ENCODE measurements at regions not wholly inside any gene's neighbourhood (a gene's known extent, or its start where the extent isn't known, plus 50 kb on each side); places are given as distances from the start of the nearest gene placed in this dataset.

DNA sequence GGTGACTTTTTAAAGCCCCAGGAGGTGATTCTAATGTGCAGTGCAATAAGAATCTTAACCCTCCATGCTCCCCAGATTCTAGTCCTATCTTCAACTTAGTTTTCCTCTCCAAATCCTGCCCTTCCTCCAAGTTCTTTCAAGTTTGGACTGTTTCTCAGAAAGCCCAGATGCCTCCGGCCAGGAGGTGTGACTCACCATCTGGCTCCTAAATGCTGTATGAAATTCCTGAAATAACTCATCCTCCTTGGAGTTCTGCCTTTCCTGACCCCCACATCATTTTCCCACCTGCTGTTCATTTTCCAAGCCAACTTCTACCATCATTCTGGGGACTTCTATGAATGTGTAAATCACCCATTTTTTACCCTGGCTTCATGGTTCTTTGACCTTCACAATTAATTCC lies 118.2 kb upstream of the NOL4 start:
- Histone ChIP-seq H3K9ac (replicated peaks; ENCODE audit: extremely low read depth, insufficient read depth, low read length) (no peak overlapping the region), H3K27ac (ENCODE audit: insufficient read depth, low read depth, low read length) (no peak overlapping the region), H3K4me1 (ENCODE audit: control insufficient read depth, extremely low read depth, insufficient read depth, low read length) (peaks cover 10% of the 10 kb centered on the region), H3K79me2 (ENCODE audit: control insufficient read depth, insufficient read depth, low read length) (no peaks in the 10 kb centered on the region), H3K4me3 (replicated peaks in 1 of 3; ENCODE audit: insufficient read depth in 1 of 3, low read depth in 1 of 3, low read length in 3 of 3) (no peak overlapping the region), H3K36me3 (ENCODE audit: control insufficient read depth in 2 of 2, extremely low read depth in 1 of 2, insufficient read depth in 2 of 2, low read length in 2 of 2) (no peaks in the 10 kb centered on the region), H4K20me1 (replicated peaks; ENCODE audit: control insufficient read depth, extremely low read depth, insufficient read depth, low read length) (no peaks in the 10 kb centered on the region), H3K4me2 (ENCODE audit: insufficient read depth, low read length) (no peak overlapping the region), H2AFZ (ENCODE audit: low read depth, low read length) (no peak overlapping the region), H3K9me1 (replicated peaks; ENCODE audit: control insufficient read depth, extremely low read depth, insufficient read depth, low read length) (no peaks in the 10 kb centered on the region), H3K9me3 (replicated peaks; ENCODE audit: control insufficient read depth, insufficient read depth, low read length) (no peaks in the 10 kb centered on the region), H3K27me3 (ENCODE audit: control insufficient read depth in 2 of 2, insufficient read depth in 2 of 2, low read length in 2 of 2) (no peaks in the 10 kb centered on the region)
- FAIRE-seq, result no peak
- POLR2A ChIA-PET, result no interaction called here
- no TSS peak for BruUV-seq (replicated peaks)
- intact Hi-C loops (cut with micrococcal nuclease), result no loop called here
- dilution Hi-C loops (cut with MboI; ENCODE audit: extremely low pct_ligation_motif_present, low sequenced_read_pairs), result no loop called here
- TF ChIP-seq POLR2AphosphoS5 (IDR thresholded peaks at IDR 0.05; ENCODE audit: insufficient read depth, low read depth, low read length) (no peak), JUN (IDR thresholded peaks at IDR 0.05; ENCODE audit: borderline replicate concordance, insufficient read depth, insufficient read length, low read depth) (peak; percentile 63), FOS (IDR thresholded peaks at IDR 0.05; ENCODE audit: borderline replicate concordance, insufficient read depth, low read length) (peak; percentile 60)
- peak; percentile 63 for DNase-seq (ENCODE audit: low read depth, low spot score)
- CTCF ChIA-PET, result no interaction called here

- Histone ChIP-seq H3K27ac (ENCODE audit: insufficient read depth, low read depth, low read length) (no peak overlapping the region), H3K79me2 (ENCODE audit: control insufficient read depth, insufficient read depth, low read length) (no peaks in the 10 kb centered on the region), H3K4me1 (ENCODE audit: control insufficient read depth, extremely low read depth, insufficient read depth, low read length) (peaks cover 10% of the 10 kb centered on the region), H2AFZ (ENCODE audit: low read depth, low read length) (no peak overlapping the region), H4K20me1 (replicated peaks; ENCODE audit: control insufficient read depth, extremely low read depth, insufficient read depth, low read length) (no peaks in the 10 kb centered on the region), H3K36me3 (ENCODE audit: control insufficient read depth in 2 of 2, extremely low read depth in 1 of 2, insufficient read depth in 2 of 2, low read length in 2 of 2) (no peaks in the 10 kb centered on the region), H3K4me3 (replicated peaks in 1 of 3; ENCODE audit: insufficient read depth in 1 of 3, low read depth in 1 of 3, low read length in 3 of 3) (no peak overlapping the region), H3K9me3 (replicated peaks; ENCODE audit: control insufficient read depth, insufficient read depth, low read length) (no peaks in the 10 kb centered on the region), H3K9me1 (replicated peaks; ENCODE audit: control insufficient read depth, extremely low read depth, insufficient read depth, low read length) (no peaks in the 10 kb centered on the region), H3K27me3 (ENCODE audit: control insufficient read depth in 2 of 2, insufficient read depth in 2 of 2, low read length in 2 of 2) (no peaks in the 10 kb centered on the region), H3K4me2 (ENCODE audit: insufficient read depth, low read length) (no peak overlapping the region), H3K9ac (replicated peaks; ENCODE audit: extremely low read depth, insufficient read depth, low read length) (no peak overlapping the region)
- TF ChIP-seq EZH2 (IDR thresholded peaks at IDR 0.05; ENCODE audit: borderline replicate concordance, low read depth, low read length, severe bottlenecking) (no peak), GATA2 (IDR thresholded peaks at IDR 0.05; ENCODE audit: insufficient read depth, insufficient read length, low read depth, low read length) (no peak), POLR2A (IDR thresholded peaks at IDR 0.05; ENCODE audit: low read depth, low read length) (no peak), CTCF (IDR thresholded peaks at IDR 0.05; ENCODE audit: extremely low read depth in 1 of 2, insufficient read depth in 1 of 2, low read depth in 1 of 2, low read length in 2 of 2) (no peak), POLR2AphosphoS5 (IDR thresholded peaks at IDR 0.05; ENCODE audit: insufficient read depth, low read depth, low read length) (no peak)
- CTCF ChIA-PET, result interaction anchor here (0.9 kb wide), 1 partner anchor 223 kb away, joined by 3 read pairs; no protein-coding TSS in a partner anchor
- FAIRE-seq (no peak), DNase-seq (ENCODE audit: low read depth, low spot score) (no peak)
- intact Hi-C loops (cut with micrococcal nuclease), result no loop called here
- POLR2A ChIA-PET, result no interaction called here
- dilution Hi-C loops (cut with MboI; ENCODE audit: extremely low pct_ligation_motif_present, low sequenced_read_pairs), result no loop called here
- BruUV-seq (replicated peaks), result no TSS peak
These were observed 121.0 kb upstream of the NOL4 start for GRCh38 chr18:34345738-34346137.

All from endothelial cell of umbilical vein (primary cell).